ENCODE measurements at regions not wholly inside any gene's neighbourhood (a gene's known extent, or its start where the extent isn't known, plus 50 kb on each side); places are given as distances from the start of the nearest gene placed in this dataset.

GRCh38 chr6:144728804-144729203 lies 443.7 kb downstream of the UTRN start:
- TF ChIP-seq CTCF (IDR thresholded peaks at IDR 0.05) (no peak), POLR2A (IDR thresholded peaks at IDR 0.05) (no peak)
